Kidney (tissue), 13 donors: ENCODE measurements at regions not wholly inside any gene's neighbourhood (a gene's known extent, or its start where the extent isn't known, plus 50 kb on each side); places are given as distances from the start of the nearest gene placed in this dataset.

Source experiments
- DNase-seq, 5 donors: peaks; one replicate each; pipeline ENCODE4 v3.0.0-alpha.2; 2013 to 2020
- FAIRE-seq: peaks from 2 replicates; lab custom pipeline; 2012; peaks lifted over from hg19 to GRCh38; lab: Jason Lieb, UNC
- H3K27ac ChIP-seq, 2 donors: one replicate each; pipeline ENCODE4 v1.7.0; 2013; ENCODE audit warnings: low read depth in 2 of 2, low read length in 2 of 2, inconsistent platforms in 1 of 2
- H3K27me3 ChIP-seq: one replicate; pipeline ENCODE4 v1.7.1; 2013; ENCODE audit warnings: low read length, inconsistent platforms; ENCODE audit not compliant: control insufficient read depth, insufficient read depth
- H3K36me3 ChIP-seq, 3 donors: one replicate each; pipeline versions ENCODE4 v1.7.0 to v1.7.1; 2013; ENCODE audit warnings: low read length in 3 of 3, control low read depth in 1 of 3, inconsistent platforms in 1 of 3; ENCODE audit not compliant: insufficient read depth in 3 of 3, control insufficient read depth in 2 of 3
- H3K4me1 ChIP-seq, 3 donors: one replicate each; pipeline versions ENCODE4 v1.7.0 to v1.7.1; 2013; ENCODE audit warnings: low read length in 3 of 3, inconsistent platforms in 1 of 3, low read depth in 1 of 3; ENCODE audit not compliant: control insufficient read depth in 2 of 3, insufficient read depth in 2 of 3
- H3K4me3 ChIP-seq, 3 donors: one replicate each; pipeline versions ENCODE4 v1.7.0 to v1.8.1; 2013; ENCODE audit warnings: low read length in 3 of 3, control low read depth in 1 of 3, inconsistent platforms in 1 of 3
- H3K9ac ChIP-seq, 3 donors: one replicate each; pipeline versions ENCODE4 v1.7.0 to v1.7.1; 2013; ENCODE audit warnings: low read length in 3 of 3, control low read depth in 1 of 3, inconsistent platforms in 1 of 3
- H3K9me3 ChIP-seq, 3 donors: one replicate each; pipeline versions ENCODE4 v1.7.0 to v1.7.1; 2013; ENCODE audit warnings: low read length in 3 of 3, control low read depth in 1 of 3, inconsistent platforms in 1 of 3; ENCODE audit not compliant: control insufficient read depth in 2 of 3, insufficient read depth in 1 of 3
- CTCF ChIP-seq: IDR thresholded peaks from 3 replicates; pipeline ENCODE4 v1.5.1; 2012; ENCODE audit warnings: mild to moderate bottlenecking, moderate library complexity, borderline replicate concordance; ENCODE audit not compliant: insufficient read depth; ENCODE audit errors: extremely low read depth
- intact Hi-C: fragments of 100-400 bp; cut with DNase I; formaldehyde crosslinking; loops from one replicate; pipeline ENCODE4 v1.11.1; 2022
- donor health status: control.
- donor health status: control.
- donor health status: control.
- donor health status: control.
- donor health status: control.
- donor health status: DM: yes; HTN: yes; CAD: no.
- donor health status: Normal renal cell carcinoma (clear cell type).

- Histone ChIP-seq H3K4me3 (no peak overlapping the region), H3K27ac (no peak overlapping the region), H3K9me3 (no peaks in the 10 kb centered on the region), H3K36me3 (no peaks in the 10 kb centered on the region), H3K27me3 (no peaks in the 10 kb centered on the region), H3K4me1 (peaks cover 0 to 4% (median 0%) of the 10 kb centered on the region in 3 donors), H3K9ac (no peak overlapping the region)
- FAIRE-seq: no peak
- DNase-seq: peak in 2 of 5 donors; percentile 2 to 21
- intact Hi-C loops: no loop called here
- TF ChIP-seq CTCF: no peak
These were observed 278.9 kb downstream of the GADD45G start for GRCh38 chr9:89883401-89884341.

- no peak for FAIRE-seq
- Histone ChIP-seq H3K4me3 (no peak overlapping the region), H3K27me3 (no peaks in the 10 kb centered on the region), H3K9ac (no peak overlapping the region), H3K9me3 (no peaks in the 10 kb centered on the region), H3K4me1 (peaks cover 0 to 4% (median 0%) of the 10 kb centered on the region in 3 donors), H3K36me3 (no peaks in the 10 kb centered on the region), H3K27ac (no peak overlapping the region)
- intact Hi-C loops: no loop called here
- TF ChIP-seq CTCF: no peak
- peak in 2 of 5 donors; percentile 5 to 20 for DNase-seq
These were observed 279.7 kb downstream of the GADD45G start for GRCh38 chr9:89884356-89885083.

GRCh38 chr9:89885156-89885555, 280.3 kb downstream of the GADD45G start:
- Histone ChIP-seq H3K9me3 (no peaks in the 10 kb centered on the region), H3K9ac (no peak overlapping the region), H3K27ac (no peak overlapping the region), H3K4me1 (no peaks in the 10 kb centered on the region), H3K36me3 (no peaks in the 10 kb centered on the region), H3K4me3 (no peak overlapping the region), H3K27me3 (no peaks in the 10 kb centered on the region)
- FAIRE-seq (no peak), DNase-seq (peak in 1 of 5 donors; percentile 4)
- intact Hi-C loops: no loop called here
- TF ChIP-seq CTCF: no peak
